Lower leg skin (tissue), 3 donors: ENCODE measurements at regions not wholly inside any gene's neighbourhood (a gene's known extent, or its start where the extent isn't known, plus 50 kb on each side); places are given as distances from the start of the nearest gene placed in this dataset.

Experiments
- CTCF ChIP-seq, 3 donors: fragments of 450-650 bp; IDR thresholded peaks; one replicate each; pipeline ENCODE4 v1.5.1; 2016; ENCODE audit warnings: antibody characterized with exemption in 3 of 3, mild to moderate bottlenecking in 3 of 3, moderate library complexity in 2 of 3
- POLR2A ChIP-seq, 2 donors: fragments of 450-650 bp; IDR thresholded peaks; one replicate each; pipeline ENCODE4 v1.6.1; 2016 to 2017; ENCODE audit warnings: antibody characterized with exemption in 2 of 2, mild to moderate bottlenecking in 1 of 2, moderate library complexity in 1 of 2

GRCh38 chr4:81785338-81785737 lies 313.6 kb upstream of the RASGEF1B start:
- TF ChIP-seq POLR2A (IDR thresholded peaks at IDR 0.05) (no peak), CTCF (IDR thresholded peaks at IDR 0.05) (no peak)
